GM12892 (cell line): ENCODE measurements at regions not wholly inside any gene's neighbourhood (a gene's known extent, or its start where the extent isn't known, plus 50 kb on each side); places are given as distances from the start of the nearest gene placed in this dataset.
A peak's percentile ranks its signal among the peaks of the same experiment; 100 is the strongest.
"Not testable (repeated sequence)": the region's sequence is repeated elsewhere in the genome, so short reads cannot be mapped to it uniquely, and the experiment has no call there.

Experiments used
- DNase-seq: peaks from one replicate; pipeline ENCODE4 v3.0.0; 2011; ENCODE audit not compliant: insufficient read length
- FAIRE-seq: peaks from 2 replicates; lab custom pipeline; 2011; peaks lifted over from hg19 to GRCh38; lab: Jason Lieb, UNC
- POLR2A ChIP-seq: IDR thresholded peaks from 2 replicates; pipeline ENCODE4 v1.6.1; 2011; ENCODE audit warnings: low read depth, low read length, control low read depth
- POLR2AphosphoS5 ChIP-seq: IDR thresholded peaks from 2 replicates; pipeline ENCODE4 v1.6.1; 2011; ENCODE audit warnings: low read depth, low read length, control low read depth
- TAF1 ChIP-seq: IDR thresholded peaks from 2 replicates; pipeline ENCODE4 v1.6.1; 2011; ENCODE audit warnings: low read depth, mild to moderate bottlenecking, control low read depth, low read length, borderline replicate concordance

DNA sequence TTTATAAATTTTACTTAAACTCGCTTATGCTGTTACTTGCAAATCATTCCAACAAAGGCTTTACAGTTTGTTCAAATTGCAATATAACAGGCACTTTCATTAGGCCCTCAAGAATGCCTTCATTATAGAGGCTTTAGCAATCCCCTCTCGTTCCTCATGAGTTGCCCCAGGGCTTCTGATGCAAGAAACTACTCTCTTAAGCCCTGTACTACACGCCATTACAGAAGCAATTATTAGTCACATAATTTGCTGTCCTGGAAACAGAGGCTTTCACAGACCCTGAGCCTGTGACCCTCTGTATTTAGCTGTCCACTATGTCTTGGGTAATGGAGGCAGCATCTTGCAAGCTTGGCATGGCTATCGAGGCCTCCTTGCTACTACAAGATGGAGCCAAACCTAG is 965.9 kb upstream of the DIAPH2 start:
- DNase-seq (no peak), FAIRE-seq (no peak)
- no peak for TF ChIP-seq TAF1
- no peak for TF ChIP-seq POLR2AphosphoS5
- no peak for TF ChIP-seq POLR2A

DNA sequence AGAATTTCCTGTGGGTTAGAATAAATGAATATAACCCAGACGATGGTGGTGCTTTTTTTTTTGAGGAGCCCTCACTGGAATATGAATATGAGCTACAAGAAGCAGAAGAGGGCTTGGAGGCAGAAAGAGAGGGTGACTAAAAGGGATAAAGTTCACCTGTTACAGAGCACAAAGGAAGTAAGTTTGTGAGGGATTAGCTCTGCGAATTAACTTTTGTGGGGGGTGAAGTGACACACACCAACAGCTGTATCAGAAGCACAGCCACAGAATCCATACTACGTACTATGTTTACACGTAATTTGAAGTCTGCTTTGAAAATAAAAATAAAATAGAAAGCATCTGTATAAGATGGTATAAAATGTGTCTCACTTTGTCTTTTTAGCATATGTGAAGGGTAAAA is 963.6 kb upstream of the DIAPH2 start:
- no peak for DNase-seq

DNA sequence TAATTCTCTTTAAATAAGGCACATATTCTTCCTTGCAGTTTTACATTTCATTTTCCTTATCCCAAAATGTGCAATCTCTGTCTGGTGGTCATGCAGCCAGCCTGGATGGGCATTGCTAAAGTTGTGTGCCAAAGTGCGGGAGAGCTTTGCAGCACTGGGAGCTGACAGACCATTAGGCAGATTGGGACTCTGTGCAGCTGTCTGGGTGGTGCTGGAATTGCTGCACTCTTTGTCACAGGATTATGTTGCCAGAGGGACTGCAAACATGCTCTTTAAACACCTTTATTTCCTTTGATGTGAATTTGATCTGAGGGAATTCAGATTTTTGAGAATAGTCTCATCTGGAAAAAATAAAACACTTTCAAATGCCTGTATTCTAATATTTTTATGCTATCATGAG is 956.2 kb upstream of the DIAPH2 start:
- no peak for DNase-seq
- FAIRE-seq: no peak
- TF ChIP-seq POLR2AphosphoS5: no peak
- no peak for TF ChIP-seq TAF1
- no peak for TF ChIP-seq POLR2A

More for the DNA sequence above, 963.6 kb upstream of the DIAPH2 start:
- no peak for TF ChIP-seq TAF1
- TF ChIP-seq POLR2AphosphoS5: no peak
- no peak for TF ChIP-seq POLR2A
- FAIRE-seq: no peak

DNA sequence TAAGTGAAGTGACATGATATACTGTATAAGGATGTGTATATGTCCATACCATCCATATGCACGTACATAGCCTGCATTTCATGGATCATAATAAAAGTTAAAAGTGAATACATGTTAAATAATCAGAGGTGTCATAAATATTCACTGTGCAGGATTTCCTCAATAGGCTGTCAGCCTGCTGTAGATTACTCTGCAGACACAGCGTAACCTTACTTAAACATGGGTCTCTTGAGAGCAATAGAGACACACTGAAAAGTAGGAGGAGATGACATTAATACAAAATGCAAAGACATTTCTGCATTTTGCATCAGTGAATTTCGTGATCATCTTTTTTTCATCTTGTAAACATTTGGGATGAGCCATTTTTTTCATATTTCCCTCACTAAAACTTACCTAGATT is 955.2 kb upstream of the DIAPH2 start:
- no peak for TF ChIP-seq TAF1
- no peak for TF ChIP-seq POLR2AphosphoS5
- TF ChIP-seq POLR2A: no peak
- FAIRE-seq (no peak), DNase-seq (no peak)

DNA sequence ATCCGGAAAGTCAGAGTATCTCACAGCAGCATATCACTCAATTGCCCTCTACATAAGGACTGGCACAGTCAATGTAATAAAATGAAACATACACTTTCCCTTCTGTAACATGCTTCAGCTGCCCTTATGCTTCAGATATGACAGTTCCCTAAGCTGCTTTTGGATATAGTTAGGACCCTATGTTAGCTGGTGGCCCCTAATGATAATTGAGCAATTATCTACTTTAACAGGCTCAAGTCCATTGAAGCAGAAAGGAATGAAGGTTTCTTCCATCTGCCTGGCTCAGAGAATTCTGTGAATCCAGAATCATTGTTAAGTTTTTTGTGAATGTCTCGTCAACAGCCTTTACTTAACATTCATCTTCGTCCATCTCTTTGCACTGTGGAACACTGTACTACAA is 951.2 kb upstream of the DIAPH2 start:
- no peak for DNase-seq
- FAIRE-seq: no peak
- TF ChIP-seq TAF1 (no peak), POLR2A (no peak), POLR2AphosphoS5 (no peak)

DNA sequence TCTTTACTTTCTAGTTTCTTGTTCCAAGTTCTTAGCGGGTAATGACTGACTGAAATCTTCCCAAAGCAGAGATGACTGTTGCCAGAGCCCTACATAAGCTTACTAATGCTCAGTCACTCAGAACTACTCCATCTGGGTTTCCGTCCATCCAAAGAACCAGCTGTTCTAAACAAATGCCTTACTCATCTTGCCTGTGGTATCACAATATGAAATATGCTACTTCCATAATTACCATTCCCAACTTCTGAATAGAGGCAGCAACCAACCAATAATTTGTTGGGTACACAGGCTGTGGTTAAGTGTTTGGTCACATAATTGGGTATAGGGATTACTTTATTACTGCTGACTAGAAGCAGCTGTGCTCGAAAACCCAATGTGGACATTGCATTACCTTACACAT is 930.2 kb upstream of the DIAPH2 start:
- FAIRE-seq (no peak), DNase-seq (no peak)
- TF ChIP-seq POLR2AphosphoS5 (no peak), POLR2A (no peak), TAF1 (no peak)

DNA sequence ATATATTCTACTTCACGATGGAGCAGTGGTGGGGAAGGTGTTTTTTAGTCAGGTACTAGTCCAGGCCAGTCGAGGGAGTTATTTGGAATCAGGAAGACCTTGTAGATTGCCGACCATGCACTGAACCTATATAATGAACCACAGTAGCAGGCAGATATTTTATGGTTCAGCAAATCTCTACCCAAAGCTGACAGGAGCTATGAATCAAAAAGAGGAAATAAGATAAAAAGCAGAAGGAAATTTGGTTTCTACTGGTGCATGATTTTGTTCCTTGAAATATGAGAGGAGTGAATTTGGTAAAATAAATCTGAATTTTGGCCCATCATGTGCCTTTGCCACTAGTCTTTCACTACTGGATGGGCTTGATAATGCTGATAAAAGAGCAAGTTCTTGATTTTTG is 924.3 kb upstream of the DIAPH2 start:
- no peak for TF ChIP-seq POLR2A
- no peak for TF ChIP-seq POLR2AphosphoS5
- TF ChIP-seq TAF1: no peak
- DNase-seq: no peak

DNA sequence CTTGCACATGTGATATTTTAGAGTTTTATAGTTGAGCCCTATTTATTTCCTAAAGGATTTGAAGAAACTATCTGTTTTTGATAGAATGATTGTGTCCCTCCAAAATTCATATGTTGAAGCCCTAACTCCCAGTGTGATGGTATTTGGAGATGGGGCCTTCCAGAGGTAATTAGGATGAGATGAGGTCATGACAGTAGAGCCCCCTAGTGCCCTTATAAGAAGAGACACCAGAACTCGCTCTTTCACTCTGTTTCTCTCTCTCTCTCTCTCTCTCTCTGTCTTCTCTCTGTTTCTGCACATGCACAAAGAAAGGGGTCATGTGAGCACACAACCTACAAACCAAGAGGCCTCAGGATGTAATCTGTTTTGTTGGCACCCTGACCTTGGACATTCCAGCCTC is 921.9 kb upstream of the DIAPH2 start:
- FAIRE-seq: peak; percentile 67
- TF ChIP-seq TAF1: no peak
- no peak for DNase-seq

More for the DNA sequence above, 924.3 kb upstream of the DIAPH2 start:
- FAIRE-seq: no peak

DNA sequence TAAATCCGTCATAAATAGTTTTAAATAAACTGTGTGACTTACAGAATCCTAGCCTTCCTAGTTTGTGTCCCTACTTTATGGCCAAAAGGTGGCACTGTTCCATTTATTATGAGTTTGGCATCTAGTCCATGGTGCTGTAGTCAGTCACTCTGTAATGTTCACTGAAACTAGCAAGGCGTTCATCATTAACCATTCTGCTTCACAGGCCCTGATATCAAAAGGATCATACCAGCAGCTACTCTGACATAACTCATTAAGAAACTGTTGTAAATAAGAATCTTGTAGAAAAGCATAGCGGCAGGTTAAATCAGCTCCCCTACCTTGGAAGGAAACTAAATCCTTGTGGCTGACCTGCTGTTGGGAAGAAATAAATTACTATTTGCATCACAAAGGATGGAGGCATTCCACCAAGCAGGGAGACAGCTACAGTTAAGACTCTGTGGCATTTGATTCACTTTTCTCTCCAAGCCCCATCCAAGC is 919.6 kb upstream of the DIAPH2 start:
- peak; percentile 70 for FAIRE-seq
- TF ChIP-seq POLR2A (no peak), POLR2AphosphoS5 (no peak)
- no peak for DNase-seq

DNA sequence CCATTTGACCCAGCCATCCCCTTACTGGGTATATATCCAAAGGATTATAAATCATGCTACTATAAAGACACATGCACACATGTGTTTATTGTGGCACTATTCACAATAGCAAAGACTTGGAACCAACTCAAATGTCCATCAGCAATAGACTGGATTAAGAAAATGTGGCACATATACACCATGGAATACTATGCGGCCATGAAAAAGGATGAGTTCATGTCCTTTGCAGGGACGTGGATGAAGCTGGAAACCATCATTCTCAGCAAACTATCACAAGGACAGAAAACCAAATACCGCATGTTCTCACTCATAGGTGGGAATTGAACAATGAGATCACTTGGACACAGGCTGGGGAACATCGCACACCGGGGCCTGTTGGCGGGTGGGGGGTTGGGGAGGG is 913.4 kb upstream of the DIAPH2 start:
- FAIRE-seq, DNase-seq: not testable (repeated sequence)

DNA sequence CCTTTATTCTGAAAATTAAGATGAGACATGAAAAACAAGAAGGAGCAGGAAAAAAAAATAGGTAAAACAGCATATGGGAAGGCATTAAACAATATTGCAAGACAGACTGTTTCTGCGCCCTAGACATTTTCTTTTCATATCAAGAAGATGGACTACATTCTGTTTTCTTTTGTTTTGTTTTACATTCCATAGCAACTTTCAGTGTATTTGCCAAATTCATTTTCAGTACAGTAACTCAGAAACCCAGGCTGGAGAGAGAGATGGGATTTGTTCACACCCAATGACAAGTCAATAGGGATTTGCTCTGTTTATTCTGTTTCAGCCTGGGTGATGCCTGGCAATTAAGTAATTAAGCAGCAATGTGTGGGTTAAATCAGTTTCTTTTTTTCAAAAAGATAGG is 892.8 kb upstream of the DIAPH2 start:
- TF ChIP-seq POLR2AphosphoS5 (no peak), POLR2A (no peak), TAF1 (no peak)
- FAIRE-seq (no peak), DNase-seq (no peak)

DNA sequence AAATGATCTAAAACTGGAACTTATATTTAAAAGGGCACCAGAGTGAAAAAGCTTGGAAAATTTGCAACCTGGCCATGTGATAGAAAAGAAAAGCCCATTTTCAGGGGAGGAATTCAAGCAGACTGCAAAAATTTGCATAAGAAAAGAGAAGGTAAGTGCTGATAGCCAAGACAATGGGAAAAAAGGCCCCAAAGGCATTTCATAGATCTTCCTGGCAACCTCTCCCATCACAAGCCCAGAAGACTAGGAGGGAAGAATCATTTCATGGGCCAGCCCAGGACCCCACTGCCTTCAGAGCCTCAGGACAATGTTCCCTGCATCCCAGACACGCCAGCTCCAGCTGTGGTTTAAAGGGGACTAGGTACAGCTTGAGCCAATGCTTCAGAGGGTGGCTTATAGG is 887.3 kb upstream of the DIAPH2 start:
- FAIRE-seq (no peak), DNase-seq (no peak)
- TF ChIP-seq POLR2AphosphoS5 (no peak), TAF1 (no peak), POLR2A (no peak)

DNA sequence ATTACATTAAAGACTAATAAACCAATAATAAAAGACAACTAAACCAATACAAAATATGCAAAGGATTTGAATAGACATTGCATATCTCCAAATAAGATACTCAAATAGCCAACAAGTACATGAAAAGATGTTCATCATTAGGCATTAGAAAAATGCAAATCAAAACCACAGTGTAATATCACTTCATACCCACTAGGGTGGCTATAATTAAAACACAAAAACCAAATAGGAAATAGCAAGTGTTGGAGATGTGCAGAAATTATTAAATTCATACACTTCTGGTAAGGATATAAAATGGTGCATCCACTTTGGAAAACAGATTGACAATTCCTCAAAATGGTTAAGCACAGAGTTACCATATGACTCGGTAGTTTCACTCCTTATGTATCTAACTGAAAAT is 860.8 kb upstream of the DIAPH2 start:
- TF ChIP-seq POLR2A: no peak
- no peak for TF ChIP-seq TAF1
- TF ChIP-seq POLR2AphosphoS5: no peak
- DNase-seq (no peak), FAIRE-seq (no peak)

DNA sequence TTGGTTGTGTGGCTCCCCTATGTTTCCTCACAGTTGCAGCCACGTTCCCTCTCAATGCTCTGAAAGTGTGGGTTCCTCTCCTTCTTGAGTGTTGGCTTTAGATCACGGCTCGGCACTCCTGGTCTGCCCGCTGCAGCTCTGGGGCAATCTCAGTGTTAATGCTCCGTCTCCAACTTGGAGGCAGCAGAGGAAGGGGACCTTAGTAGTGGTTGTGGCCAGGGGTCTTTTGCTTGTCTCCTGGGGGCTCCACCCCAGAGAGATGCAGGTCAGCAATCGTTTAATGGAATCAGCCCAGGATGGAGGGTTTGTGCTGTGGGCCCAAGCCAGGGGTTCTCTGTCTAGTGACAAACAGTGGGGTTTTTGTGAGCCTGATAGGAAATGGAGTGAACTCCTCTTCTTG is 849.4 kb upstream of the DIAPH2 start:
- TF ChIP-seq POLR2AphosphoS5 (no peak), POLR2A (no peak), TAF1 (no peak)
- DNase-seq: no peak
- no peak for FAIRE-seq

DNA sequence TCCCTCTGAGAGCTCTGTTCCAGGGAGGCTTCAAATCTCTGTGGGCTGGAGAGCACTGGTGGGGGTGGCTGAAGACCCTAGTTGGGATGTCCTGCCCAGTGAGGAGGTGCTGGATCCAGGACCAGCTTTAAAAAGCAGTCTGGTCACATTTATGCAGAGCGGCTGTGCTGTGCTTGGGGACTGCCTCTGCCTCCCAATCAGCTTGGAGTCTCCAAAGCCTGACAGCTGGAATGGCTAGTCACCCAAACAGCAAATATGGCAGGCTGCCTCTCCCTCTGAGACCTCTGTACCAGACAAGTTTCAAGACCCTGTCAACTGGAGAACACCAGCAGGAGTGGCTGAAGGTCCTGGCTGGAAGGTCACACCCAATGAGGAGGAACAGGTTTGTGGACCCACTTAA is 848.1 kb upstream of the DIAPH2 start:
- FAIRE-seq (no peak), DNase-seq (no peak)
- TF ChIP-seq POLR2AphosphoS5 (no peak), TAF1 (no peak), POLR2A (no peak)
